Neural cell (in vitro differentiated cells): ENCODE measurements at regions not wholly inside any gene's neighbourhood (a gene's known extent, or its start where the extent isn't known, plus 50 kb on each side); places are given as distances from the start of the nearest gene placed in this dataset.

Experiments
- H2AFZ ChIP-seq: fragments of 200-600, 300-800 bp; sonication (generic), shearing (Covaris generic); 2 replicates; pipeline ENCODE4 v1.6.0; 2014; ENCODE audit warnings: low read depth, mild to moderate bottlenecking, antibody characterized with exemption, low read length, moderate library complexity
- H3F3A ChIP-seq: fragments of 200-600 bp; shearing (Covaris generic); 2 replicates; pipeline ENCODE4 v1.6.1; 2016; ENCODE audit warnings: mild to moderate bottlenecking, moderate library complexity, mixed read lengths, antibody characterized with exemption, low read length; ENCODE audit not compliant: insufficient read depth, poor library complexity, severe bottlenecking
- H3K27ac ChIP-seq: fragments of 200-600, 300-800 bp; sonication (generic), shearing (Covaris generic); 2 replicates; pipeline ENCODE4 v1.5.1; 2014; ENCODE audit warnings: mild to moderate bottlenecking, low read length, moderate library complexity
- H3K27me3 ChIP-seq: fragments of 300-800, 200-600 bp; sonication (generic), shearing (Covaris generic); 2 replicates; pipeline ENCODE4 v1.6.0; 2014; ENCODE audit warnings: mild to moderate bottlenecking, low read depth, low read length, moderate library complexity; ENCODE audit not compliant: insufficient read depth
- H3K36me3 ChIP-seq: fragments of 300-800, 200-600 bp; sonication (generic), shearing (Covaris generic); 2 replicates; pipeline ENCODE4 v1.5.1; 2014; ENCODE audit warnings: mild to moderate bottlenecking, antibody characterized with exemption, low read length, moderate library complexity; ENCODE audit not compliant: insufficient read depth
- H3K4me2 ChIP-seq: fragments of 300-800, 200-600 bp; sonication (generic), shearing (Covaris generic); 2 replicates; pipeline ENCODE4 v1.6.0; 2014; ENCODE audit warnings: mild to moderate bottlenecking, low read length
- H3K4me3 ChIP-seq: fragments of 300-800, 200-600 bp; sonication (generic), shearing (Covaris generic); 2 replicates; pipeline ENCODE4 v1.5.1; 2014; ENCODE audit warnings: mild to moderate bottlenecking, low read length, moderate library complexity
- H3K79me2 ChIP-seq: fragments of 200-600 bp; shearing (Covaris generic); replicated peaks from 2 replicates; pipeline ENCODE4 v1.6.0; 2014; ENCODE audit warnings: mild to moderate bottlenecking, low read length, moderate library complexity; ENCODE audit not compliant: insufficient read depth
- H3K9ac ChIP-seq: fragments of 300-800, 200-600 bp; sonication (generic), shearing (Covaris generic); 2 replicates; pipeline ENCODE4 v1.6.1; 2016; ENCODE audit warnings: mild to moderate bottlenecking, low read length, mixed read lengths
- H3K9me2 ChIP-seq: fragments of 200-600 bp; shearing (Covaris generic); 2 replicates; pipeline ENCODE4 v1.6.1; 2016; ENCODE audit warnings: mild to moderate bottlenecking, low read length, mixed read lengths; ENCODE audit not compliant: insufficient read depth
- H3K9me3 ChIP-seq: fragments of 200-600, 300-800 bp; sonication (generic), shearing (Covaris generic); 2 replicates; pipeline ENCODE4 v1.6.1; 2016; ENCODE audit warnings: mild to moderate bottlenecking, mixed run types, low read length, moderate library complexity, mixed read lengths
- H4K20me1 ChIP-seq: fragments of 200-600 bp; shearing (Covaris generic); 2 replicates; pipeline ENCODE4 v1.6.1; 2016; ENCODE audit warnings: mild to moderate bottlenecking, mixed run types; ENCODE audit not compliant: insufficient read depth
- CTCF ChIP-seq: fragments of 450-650 bp; IDR thresholded peaks from 2 replicates; pipeline ENCODE4 v1.5.1; 2014; ENCODE audit warnings: antibody characterized with exemption, mild to moderate bottlenecking, moderate library complexity; ENCODE audit not compliant: poor library complexity, severe bottlenecking
- EP300 ChIP-seq: fragments of 450-650 bp; conservative IDR thresholded peaks from 2 replicates; pipeline ENCODE4 v1.6.1; 2014; ENCODE audit warnings: antibody characterized with exemption, mild to moderate bottlenecking, moderate library complexity; ENCODE audit not compliant: poor library complexity, severe bottlenecking
- EZH2 ChIP-seq: fragments of 200-600, 300-800 bp; shearing (Covaris generic), sonication (generic); IDR thresholded peaks from 2 replicates; pipeline ENCODE4 v1.6.1; 2014; ENCODE audit warnings: antibody characterized with exemption, low read length, borderline replicate concordance, mild to moderate bottlenecking; ENCODE audit not compliant: insufficient read depth, poor library complexity, severe bottlenecking
- MXI1 ChIP-seq: fragments of 450-650 bp; conservative IDR thresholded peaks from 2 replicates; pipeline ENCODE4 v1.6.1; 2014; ENCODE audit warnings: antibody characterized with exemption, mild to moderate bottlenecking; ENCODE audit not compliant: poor library complexity, severe bottlenecking
- POLR2AphosphoS5 ChIP-seq: IDR thresholded peaks from 2 replicates; pipeline ENCODE4 v1.6.1; 2012
- RAD21 ChIP-seq: fragments of 450-650 bp; conservative IDR thresholded peaks from 2 replicates; pipeline ENCODE4 v1.6.1; 2014; ENCODE audit warnings: antibody characterized with exemption, mild to moderate bottlenecking, moderate library complexity
- REST ChIP-seq: IDR thresholded peaks from 2 replicates; pipeline ENCODE4 v1.6.1; 2012; ENCODE audit warnings: borderline replicate concordance
- SMC3 ChIP-seq: fragments of 450-650 bp; conservative IDR thresholded peaks from 2 replicates; pipeline ENCODE4 v1.6.1; 2014; ENCODE audit warnings: antibody characterized with exemption, mild to moderate bottlenecking, moderate library complexity; ENCODE audit not compliant: poor library complexity
- TAF1 ChIP-seq: IDR thresholded peaks from 2 replicates; pipeline ENCODE4 v1.6.1; 2012; ENCODE audit warnings: low read depth

- Histone ChIP-seq H3K79me2 (no peaks in the 10 kb centered on the region), H3K4me2 (no peak overlapping the region), H3K9me3 (no peaks in the 10 kb centered on the region), H3K9me2 (no peaks in the 10 kb centered on the region), H3K9ac (no peak overlapping the region), H3K27ac (no peak overlapping the region), H2AFZ (no peak overlapping the region), H3K36me3 (no peaks in the 10 kb centered on the region), H4K20me1 (no peaks in the 10 kb centered on the region), H3K4me3 (no peak overlapping the region), H3K27me3 (peaks cover 4% of the 10 kb centered on the region), H3F3A (peaks cover 4% of the 10 kb centered on the region)
- TF ChIP-seq TAF1 = no peak
- TF ChIP-seq RAD21 = no peak
- TF ChIP-seq REST = peak; percentile 35
- peak; percentile 99 for TF ChIP-seq EP300
- TF ChIP-seq CTCF = no peak
- no peak for TF ChIP-seq MXI1
- peak; percentile 98 for TF ChIP-seq POLR2AphosphoS5
- TF ChIP-seq SMC3 = no peak
- TF ChIP-seq EZH2 = no peak
Observed at GRCh38 chr1:96130432-96130831, 591.2 kb upstream of the PTBP2 start.

GRCh38 chr1:96144636-96145035, 576.9 kb upstream of the PTBP2 start:
- Histone ChIP-seq H3K9me2 (no peaks in the 10 kb centered on the region), H3K27me3 (no peaks in the 10 kb centered on the region), H3K4me3 (no peak overlapping the region), H3K79me2 (no peaks in the 10 kb centered on the region), H3K9me3 (no peaks in the 10 kb centered on the region), H3K4me2 (no peak overlapping the region), H3K9ac (no peak overlapping the region), H2AFZ (no peak overlapping the region), H3K36me3 (no peaks in the 10 kb centered on the region), H3F3A (no peaks in the 10 kb centered on the region), H4K20me1 (no peaks in the 10 kb centered on the region), H3K27ac (no peak overlapping the region)
- TF ChIP-seq RAD21 (no peak), CTCF (no peak), REST (no peak), EZH2 (no peak), SMC3 (no peak), TAF1 (no peak), EP300 (no peak), MXI1 (no peak), POLR2AphosphoS5 (no peak)
